WTC11 (cell line): ENCODE measurements at regions not wholly inside any gene's neighbourhood (a gene's known extent, or its start where the extent isn't known, plus 50 kb on each side); places are given as distances from the start of the nearest gene placed in this dataset.

Experiments used
- ATAC-seq: fragments of 200-7000 bp; cut with Tn5 transposase; 2 replicates; pipeline ENCODE4 v1.10.0; 2021; ENCODE audit warnings: mild to moderate bottlenecking, moderate library complexity
- CTCF ChIA-PET: fragments of 300-600 bp; sonication (Branson Sonifier 250); formaldehyde crosslinking; loops from one replicate; lab custom pipeline; 2021; ENCODE audit warnings: antibody characterized with exemption; lab: Charles Lee
- POLR2A ChIA-PET: fragments of 350-600 bp; sonication (Branson Sonifier 250); formaldehyde crosslinking; loops from one replicate; lab custom pipeline; 2021; ENCODE audit warnings: antibody characterized with exemption; lab: Charles Lee
- DNase-seq: peaks from one replicate; pipeline ENCODE4 v3.0.0; 2021; ENCODE audit warnings: low spot score
- H3K27ac Mint-ChIP-seq: 2 replicates; pipeline ENCODE4 v1.8.0; 2021; ENCODE audit warnings: mixed read lengths
- H3K27me3 Mint-ChIP-seq: 2 replicates; pipeline ENCODE4 v1.8.0; 2021; ENCODE audit warnings: low read depth, mild to moderate bottlenecking, moderate library complexity, mixed read lengths
- H3K36me3 Mint-ChIP-seq: 2 replicates; pipeline ENCODE4 v1.8.0; 2021; ENCODE audit warnings: mixed read lengths
- H3K4me1 Mint-ChIP-seq: 2 replicates; pipeline ENCODE4 v1.8.0; 2022; ENCODE audit warnings: mixed read lengths
- H3K4me3 Mint-ChIP-seq: 2 replicates; pipeline ENCODE4 v1.8.0; 2021; ENCODE audit warnings: mild to moderate bottlenecking, moderate library complexity, mixed read lengths
- H3K9me3 Mint-ChIP-seq: 2 replicates; pipeline ENCODE4 v1.8.0; 2021; ENCODE audit warnings: mixed read lengths
- CTCF ChIP-seq: fragments of 200-600 bp; IDR thresholded peaks from 2 replicates; pipeline ENCODE4 v1.8.0; 2022; ENCODE audit warnings: antibody characterized with exemption
- ELF4 ChIP-seq: sonication (generic); formaldehyde crosslinking; IDR thresholded peaks from 2 replicates; pipeline ENCODE4 v1.8.1; 2022; ENCODE audit warnings: low read depth, mild to moderate bottlenecking, moderate library complexity, missing genetic modification reagents
- GABPB1 ChIP-seq: sonication (generic); formaldehyde crosslinking; IDR thresholded peaks from 2 replicates; pipeline ENCODE4 v1.8.1; 2023; ENCODE audit warnings: mild to moderate bottlenecking, missing genetic modification reagents
- GRHL2 ChIP-seq: fragments of 250-450 bp; sonication (Bioruptor Pico); IDR thresholded peaks from 2 replicates; pipeline ENCODE4 v1.8.0; 2022; ENCODE audit warnings: mild to moderate bottlenecking, moderate library complexity; ENCODE audit not compliant: insufficient replicate concordance, severe bottlenecking
- IRF2 ChIP-seq: sonication (generic); formaldehyde crosslinking; IDR thresholded peaks from 2 replicates; pipeline ENCODE4 v1.8.0; 2022; ENCODE audit warnings: low read depth, missing genetic modification reagents, borderline replicate concordance
- JUN ChIP-seq: sonication (generic); formaldehyde crosslinking; IDR thresholded peaks from 2 replicates; pipeline ENCODE4 v1.8.0; 2023; ENCODE audit warnings: mild to moderate bottlenecking, missing genetic modification reagents
- NR1H2 ChIP-seq: sonication (generic); formaldehyde crosslinking; IDR thresholded peaks from 2 replicates; pipeline ENCODE4 v1.9.0; 2021; ENCODE audit warnings: mild to moderate bottlenecking, moderate library complexity, missing genetic modification reagents
- NR3C1 ChIP-seq: sonication (generic); formaldehyde crosslinking; conservative IDR thresholded peaks from 2 replicates; pipeline ENCODE4 v1.8.1; 2023; ENCODE audit warnings: low read depth, mild to moderate bottlenecking, missing genetic modification reagents
- OVOL2 ChIP-seq: fragments of 250-450 bp; sonication (Bioruptor Pico); IDR thresholded peaks from 2 replicates; pipeline ENCODE4 v1.9.0; 2021; ENCODE audit warnings: mild to moderate bottlenecking, borderline replicate concordance
- TP53 ChIP-seq: sonication (generic); formaldehyde crosslinking; IDR thresholded peaks from 2 replicates; pipeline ENCODE4 v1.8.1; 2023; ENCODE audit warnings: mild to moderate bottlenecking, missing genetic modification reagents
- USF2 ChIP-seq: sonication (generic); formaldehyde crosslinking; IDR thresholded peaks from 2 replicates; pipeline ENCODE4 v1.8.1; 2023; ENCODE audit warnings: mild to moderate bottlenecking, missing genetic modification reagents, moderate library complexity
- ZBTB43 ChIP-seq: sonication (generic); formaldehyde crosslinking; IDR thresholded peaks from 2 replicates; pipeline ENCODE4 v1.8.1; 2023; ENCODE audit warnings: mild to moderate bottlenecking, missing genetic modification reagents
- ZNF281 ChIP-seq: sonication (generic); formaldehyde crosslinking; IDR thresholded peaks from 2 replicates; pipeline ENCODE4 v1.8.0; 2023; ENCODE audit warnings: mild to moderate bottlenecking, missing genetic modification reagents
- TF ChIP-seq, protein P1 (sequence below): sonication (generic); formaldehyde crosslinking; conservative IDR thresholded peaks from 2 replicates; pipeline ENCODE4 v1.8.1; 2022; ENCODE audit warnings: mild to moderate bottlenecking, missing genetic modification reagents
- TF ChIP-seq, protein P2 (sequence below): sonication (generic); formaldehyde crosslinking; IDR thresholded peaks from 2 replicates; pipeline ENCODE4 v1.8.1; 2022; ENCODE audit warnings: low read depth, missing genetic modification reagents, borderline replicate concordance

DNA sequence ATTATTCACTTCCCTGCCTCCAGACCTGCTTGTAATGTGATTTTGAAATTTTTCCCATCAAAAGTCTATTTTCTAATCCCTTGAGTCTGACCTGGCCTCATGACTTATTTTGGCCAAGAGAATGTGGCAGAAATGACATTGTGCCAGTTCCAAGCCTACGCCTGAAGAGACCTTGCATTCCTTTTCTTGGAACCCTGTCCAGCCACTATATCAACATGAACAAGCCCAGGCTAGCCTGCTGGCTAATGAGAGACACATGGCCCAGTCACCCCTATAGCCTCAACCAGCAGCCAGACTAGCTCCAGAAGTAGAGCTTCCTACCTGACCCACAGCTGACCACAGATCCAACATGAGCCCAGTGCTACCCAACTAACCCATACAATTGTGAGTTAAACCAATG, 121.1 kb upstream of the ACP3 start:
- Mint-ChIP-seq H3K36me3 (no peaks in the 10 kb centered on the region), H3K4me3 (no peak overlapping the region), H3K4me1 (peaks cover 13% of the 10 kb centered on the region), H3K27ac (no peak overlapping the region), H3K9me3 (peaks cover 7% of the 10 kb centered on the region), H3K27me3 (no peaks in the 10 kb centered on the region; the same call in 1 of the 2 replicates)
- TF ChIP-seq NR1H2 = no peak
- no peak for TF ChIP-seq ZNF281
- no peak for TF ChIP-seq IRF2
- ChIA-PET CTCF (interaction anchor here (1.7 kb wide), 1 partner anchor 161 kb away, joined by 6 read pairs; the partner anchor contains the start of gene CPNE4), POLR2A (no interaction called here)
- DNase-seq (no peak), ATAC-seq (no peak)

DNA sequence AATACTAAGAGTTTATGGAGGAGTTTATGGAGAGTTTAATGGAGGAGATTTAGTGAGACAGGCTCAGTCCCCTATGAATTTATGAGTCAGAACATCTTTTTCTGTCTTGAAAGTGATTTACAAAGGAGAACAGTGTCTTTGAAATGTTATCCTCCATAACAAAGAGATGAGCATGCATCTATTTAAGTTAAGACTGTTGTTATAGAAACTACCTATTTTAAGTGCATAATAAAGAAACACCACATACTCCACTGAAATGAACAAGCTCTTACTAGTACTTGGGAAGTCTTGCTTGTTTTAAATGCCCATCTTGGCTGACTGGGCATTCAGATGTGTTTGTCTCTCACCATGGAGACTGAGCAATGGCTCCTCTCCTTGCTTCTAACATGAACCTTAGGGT, 118.7 kb upstream of the ACP3 start:
- H3K27ac Mint-ChIP-seq = no peak overlapping the region
- peaks cover 7% of the 10 kb centered on the region for H3K9me3 Mint-ChIP-seq
- no peak for TF ChIP-seq USF2 (CRISPR knock-in tag)
- no peak for TF ChIP-seq ZBTB43 (CRISPR knock-in tag)
- TF ChIP-seq, all 79 proteins: peak for 0
- peaks cover 13% of the 10 kb centered on the region for H3K4me1 Mint-ChIP-seq
- CTCF ChIA-PET = interaction anchor here (2.7 kb wide), 1 partner anchor 12 kb away, joined by 15 read pairs; no protein-coding TSS in a partner anchor
- H3K4me3 Mint-ChIP-seq = no peak overlapping the region
- POLR2A ChIA-PET = no interaction called here
- DNase-seq = no peak
- no peaks in the 10 kb centered on the region for H3K36me3 Mint-ChIP-seq
- no peaks in the 10 kb centered on the region; the same call in 1 of the 2 replicates for H3K27me3 Mint-ChIP-seq
- no peak for ATAC-seq

GRCh38 chr3:132199451-132199850, 117.8 kb upstream of the ACP3 start:
- peak; percentile 50 for ATAC-seq
- no peaks in the 10 kb centered on the region for H3K36me3 Mint-ChIP-seq
- H3K4me3 Mint-ChIP-seq = no peak overlapping the region
- peaks cover 13% of the 10 kb centered on the region for H3K4me1 Mint-ChIP-seq
- DNase-seq = no peak
- peaks cover 7% of the 10 kb centered on the region for H3K9me3 Mint-ChIP-seq
- H3K27ac Mint-ChIP-seq = no peak overlapping the region
- CTCF ChIA-PET = interaction anchor here (0.7 to 2.7 kb wide), 4 partner anchors 11 to 165 kb away, joined by 3 to 15 read pairs (median 4); partner anchors contain the start of gene CPNE4
- no peaks in the 10 kb centered on the region; the same call in 1 of the 2 replicates for H3K27me3 Mint-ChIP-seq
- POLR2A ChIA-PET = no interaction called here
- no peak for TF ChIP-seq OVOL2
- no peak for TF ChIP-seq NR3C1 (CRISPR knock-in tag)
- no peak for TF ChIP-seq ZNF281
- no peak for TF ChIP-seq CTCF

GRCh38 chr3:132202586-132202985, 114.6 kb upstream of the ACP3 start:
- Mint-ChIP-seq H3K27me3 (peaks cover 6% of the 10 kb centered on the region), H3K9me3 (no peaks in the 10 kb centered on the region), H3K4me3 (no peak overlapping the region), H3K27ac (no peak overlapping the region), H3K36me3 (no peaks in the 10 kb centered on the region), H3K4me1 (peaks cover 20% of the 10 kb centered on the region)
- no peak for DNase-seq
- CTCF ChIA-PET = interaction anchor here (1.0 kb wide), 1 partner anchor 8 kb away, joined by 6 read pairs; no protein-coding TSS in a partner anchor
- POLR2A ChIA-PET = no interaction called here
- ATAC-seq = no peak
- TF ChIP-seq, protein P1, sequence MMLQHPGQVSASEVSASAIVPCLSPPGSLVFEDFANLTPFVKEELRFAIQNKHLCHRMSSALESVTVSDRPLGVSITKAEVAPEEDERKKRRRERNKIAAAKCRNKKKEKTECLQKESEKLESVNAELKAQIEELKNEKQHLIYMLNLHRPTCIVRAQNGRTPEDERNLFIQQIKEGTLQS (CRISPR knock-in tag) = no peak
- TF ChIP-seq GRHL2 (CRISPR knock-in tag) (no peak), JUN (no peak), TP53 (CRISPR knock-in tag) (no peak), ELF4 (CRISPR knock-in tag) (no peak), GABPB1 (CRISPR knock-in tag) (no peak)
- TF ChIP-seq, protein P2, sequence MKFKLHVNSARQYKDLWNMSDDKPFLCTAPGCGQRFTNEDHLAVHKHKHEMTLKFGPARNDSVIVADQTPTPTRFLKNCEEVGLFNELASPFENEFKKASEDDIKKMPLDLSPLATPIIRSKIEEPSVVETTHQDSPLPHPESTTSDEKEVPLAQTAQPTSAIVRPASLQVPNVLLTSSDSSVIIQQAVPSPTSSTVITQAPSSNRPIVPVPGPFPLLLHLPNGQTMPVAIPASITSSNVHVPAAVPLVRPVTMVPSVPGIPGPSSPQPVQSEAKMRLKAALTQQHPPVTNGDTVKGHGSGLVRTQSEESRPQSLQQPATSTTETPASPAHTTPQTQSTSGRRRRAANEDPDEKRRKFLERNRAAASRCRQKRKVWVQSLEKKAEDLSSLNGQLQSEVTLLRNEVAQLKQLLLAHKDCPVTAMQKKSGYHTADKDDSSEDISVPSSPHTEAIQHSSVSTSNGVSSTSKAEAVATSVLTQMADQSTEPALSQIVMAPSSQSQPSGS (CRISPR knock-in tag) = no peak
